ENCODE measurements at regions not wholly inside any gene's neighbourhood (a gene's known extent, or its start where the extent isn't known, plus 50 kb on each side); places are given as distances from the start of the nearest gene placed in this dataset.

DNA sequence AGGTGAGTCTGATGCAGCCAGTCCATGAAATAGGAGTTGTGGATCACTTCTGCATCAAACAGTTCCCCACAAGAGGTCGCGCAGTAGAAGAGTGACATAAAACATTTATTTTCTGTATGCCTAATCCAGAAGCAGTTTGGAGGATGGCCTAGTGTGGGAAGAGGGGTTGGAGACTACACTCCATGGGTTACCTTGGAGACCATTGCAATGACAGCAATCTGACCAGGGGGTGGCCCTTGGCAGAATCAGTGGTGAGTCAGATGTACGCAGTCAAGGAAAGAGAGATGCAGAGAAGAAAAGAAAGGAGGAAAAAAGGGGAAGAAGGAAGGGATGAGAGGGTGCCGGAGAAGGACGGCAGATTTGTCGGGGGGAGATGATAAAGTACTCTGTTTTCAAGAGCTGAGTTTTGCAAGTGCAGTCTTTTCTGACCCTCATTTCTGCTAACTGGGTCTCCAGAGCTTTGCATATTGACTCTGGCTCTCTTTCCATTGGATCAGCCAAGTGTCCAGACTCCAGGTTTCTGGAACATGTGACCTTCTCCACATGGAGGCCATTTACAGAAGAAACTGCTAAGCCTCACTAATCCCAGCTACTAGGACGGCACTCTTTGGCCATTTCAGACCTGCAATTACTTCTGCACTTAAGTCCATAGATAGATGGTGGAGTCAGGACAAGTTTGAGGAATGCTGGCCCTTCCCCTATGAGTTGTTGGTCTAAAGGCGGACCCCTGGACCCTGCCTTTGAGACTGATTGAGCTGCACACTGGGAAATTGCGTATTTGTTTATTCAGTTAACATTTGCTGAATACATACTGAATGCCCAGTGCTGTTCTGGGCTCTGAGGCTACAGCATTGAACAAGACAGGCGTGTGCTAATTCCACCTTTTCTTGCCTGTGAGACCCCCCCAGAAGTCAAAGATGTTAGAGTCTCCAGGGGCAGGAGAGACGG is 424.2 kb downstream of the BCL11B start:
- DNase-seq (ENCODE audit: extremely low spot score) = no peak
- Histone ChIP-seq H3K4me3 (no peak overlapping the region), H3K27me3 (no peaks in the 10 kb centered on the region), H3K27ac (replicated peaks in 1 of 4) (no peak overlapping the region), H3K36me3 (no peaks in the 10 kb centered on the region), H3K9me3 (peaks cover 0 to 10% (median 0%) of the 10 kb centered on the region in 4 donors), H3K4me1 (no peaks in the 10 kb centered on the region)
- 82% methylated on average over 11 of the region's 11 CpGs for WGBS
- TF ChIP-seq POLR2AphosphoS5 (IDR thresholded peaks at IDR 0.05) (no peak), EP300 (IDR thresholded peaks at IDR 0.05) (no peak), POLR2A (IDR thresholded peaks at IDR 0.05; ENCODE audit: low read depth) (no peak)
- TF ChIP-seq, protein P1, sequence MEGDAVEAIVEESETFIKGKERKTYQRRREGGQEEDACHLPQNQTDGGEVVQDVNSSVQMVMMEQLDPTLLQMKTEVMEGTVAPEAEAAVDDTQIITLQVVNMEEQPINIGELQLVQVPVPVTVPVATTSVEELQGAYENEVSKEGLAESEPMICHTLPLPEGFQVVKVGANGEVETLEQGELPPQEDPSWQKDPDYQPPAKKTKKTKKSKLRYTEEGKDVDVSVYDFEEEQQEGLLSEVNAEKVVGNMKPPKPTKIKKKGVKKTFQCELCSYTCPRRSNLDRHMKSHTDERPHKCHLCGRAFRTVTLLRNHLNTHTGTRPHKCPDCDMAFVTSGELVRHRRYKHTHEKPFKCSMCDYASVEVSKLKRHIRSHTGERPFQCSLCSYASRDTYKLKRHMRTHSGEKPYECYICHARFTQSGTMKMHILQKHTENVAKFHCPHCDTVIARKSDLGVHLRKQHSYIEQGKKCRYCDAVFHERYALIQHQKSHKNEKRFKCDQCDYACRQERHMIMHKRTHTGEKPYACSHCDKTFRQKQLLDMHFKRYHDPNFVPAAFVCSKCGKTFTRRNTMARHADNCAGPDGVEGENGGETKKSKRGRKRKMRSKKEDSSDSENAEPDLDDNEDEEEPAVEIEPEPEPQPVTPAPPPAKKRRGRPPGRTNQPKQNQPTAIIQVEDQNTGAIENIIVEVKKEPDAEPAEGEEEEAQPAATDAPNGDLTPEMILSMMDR (IDR thresholded peaks at IDR 0.05) = no peak
- intact Hi-C loops (cut with DNase I) = no loop called here

DNA sequence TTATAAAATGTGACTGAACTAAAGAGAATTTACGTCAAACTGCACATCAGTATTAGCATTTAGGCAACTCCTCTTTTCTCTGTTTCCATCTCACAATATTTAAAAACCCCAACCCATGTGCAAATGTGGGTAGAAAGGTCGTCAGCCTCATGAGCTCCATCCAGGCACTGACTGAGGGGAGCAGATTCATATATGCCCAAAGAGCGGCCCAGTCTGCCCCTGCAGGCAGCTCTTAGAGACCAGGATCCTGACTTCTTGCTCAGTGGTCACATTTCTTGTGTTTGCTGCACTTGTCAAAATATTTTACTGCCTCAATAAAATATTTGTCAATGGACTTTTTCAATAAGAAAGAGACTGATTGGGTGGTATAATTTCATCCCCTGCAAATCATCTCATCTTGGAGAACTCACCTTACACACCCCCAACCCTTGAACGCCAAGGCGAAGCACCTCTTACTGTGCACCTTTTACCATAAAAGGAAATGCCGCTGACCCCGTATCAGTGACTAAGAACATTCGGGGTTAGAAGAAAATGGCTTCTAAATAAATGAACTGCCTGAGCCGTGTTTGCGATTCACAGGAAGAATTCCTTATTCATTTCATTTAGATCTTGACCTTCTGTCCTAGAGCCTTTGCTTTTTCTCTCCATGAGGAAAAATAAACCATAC is 418.8 kb downstream of the BCL11B start:
- intact Hi-C loops (cut with DNase I) = no loop called here
- Histone ChIP-seq H3K9me3 (peaks cover 0 to 10% (median 0%) of the 10 kb centered on the region in 4 donors), H3K4me1 (no peaks in the 10 kb centered on the region), H3K27me3 (no peaks in the 10 kb centered on the region), H3K27ac (replicated peaks in 1 of 4) (no peak overlapping the region), H3K36me3 (no peaks in the 10 kb centered on the region), H3K4me3 (no peak overlapping the region)
- TF ChIP-seq, protein P1 (IDR thresholded peaks at IDR 0.05) = no peak
- TF ChIP-seq EP300 (IDR thresholded peaks at IDR 0.05) (no peak), POLR2A (IDR thresholded peaks at IDR 0.05; ENCODE audit: low read depth) (no peak), POLR2AphosphoS5 (IDR thresholded peaks at IDR 0.05) (no peak)
- WGBS = 81% methylated on average over 10 of the region's 10 CpGs
- DNase-seq (ENCODE audit: extremely low spot score) = no peak

GRCh38 chr14:98855926-98856715 is 415.9 kb downstream of the BCL11B start:
- no peaks in the 10 kb centered on the region for H3K9me3 ChIP-seq
- no peak overlapping the region for H3K4me3 ChIP-seq
- H3K27ac ChIP-seq (replicated peaks in 1 of 4) = no peak overlapping the region
- WGBS = 90% methylated on average over 13 of the region's 13 CpGs
- TF ChIP-seq EP300 (IDR thresholded peaks at IDR 0.05) (no peak), POLR2A (IDR thresholded peaks at IDR 0.05; ENCODE audit: low read depth) (no peak), POLR2AphosphoS5 (IDR thresholded peaks at IDR 0.05) (no peak)
- TF ChIP-seq, protein P1 (IDR thresholded peaks at IDR 0.05) = no peak
- intact Hi-C loops (cut with DNase I) = no loop called here
- DNase-seq (ENCODE audit: extremely low spot score) = no peak
- no peaks in the 10 kb centered on the region for H3K36me3 ChIP-seq
- H3K4me1 ChIP-seq = no peaks in the 10 kb centered on the region
- H3K27me3 ChIP-seq = peaks cover 0 to 8% (median 0%) of the 10 kb centered on the region in 4 donors

DNA sequence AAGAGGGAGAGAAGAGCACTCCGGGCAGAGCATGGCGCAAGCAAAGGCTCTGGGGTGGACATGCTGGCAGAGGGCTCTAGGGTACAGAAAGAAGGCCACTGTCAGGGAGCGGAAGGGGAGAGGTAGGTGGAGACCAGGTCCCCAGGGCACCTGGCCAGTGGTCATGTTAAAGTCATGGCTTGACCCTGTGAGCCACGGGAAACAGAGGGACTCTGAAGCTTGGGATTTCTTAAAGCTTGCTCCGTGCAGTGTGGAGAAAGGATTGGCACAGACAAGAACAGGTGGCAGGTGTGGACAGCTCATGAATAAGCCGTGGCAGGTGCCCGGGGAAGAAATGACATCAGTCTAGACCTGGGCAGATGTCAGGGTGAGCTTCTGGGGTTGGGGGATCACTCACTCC is 413.8 kb downstream of the BCL11B start:
- 79% methylated on average over 7 of the region's 7 CpGs for whole genome bisulfite sequencing
- Histone ChIP-seq H3K27ac (replicated peaks in 1 of 4) (no peak overlapping the region), H3K4me1 (no peaks in the 10 kb centered on the region), H3K4me3 (no peak overlapping the region), H3K36me3 (no peaks in the 10 kb centered on the region), H3K27me3 (peaks cover 0 to 8% (median 0%) of the 10 kb centered on the region in 4 donors), H3K9me3 (no peaks in the 10 kb centered on the region)
- intact Hi-C loops (cut with DNase I) = no loop called here
- TF ChIP-seq, protein P1 (IDR thresholded peaks at IDR 0.05) = no peak
- no peak for TF ChIP-seq POLR2AphosphoS5 (IDR thresholded peaks at IDR 0.05)
- no peak for TF ChIP-seq POLR2A (IDR thresholded peaks at IDR 0.05; ENCODE audit: low read depth)
- DNase-seq (ENCODE audit: extremely low spot score) = no peak
